HFFc6 (cell line): ENCODE measurements at regions not wholly inside any gene's neighbourhood (a gene's known extent, or its start where the extent isn't known, plus 50 kb on each side); places are given as distances from the start of the nearest gene placed in this dataset.

ENCODE experiments used
- DNase-seq: peaks from one replicate; pipeline ENCODE4 v3.0.0-alpha.2; 2018
- H3K27ac Mint-ChIP-seq: 2 replicates; pipeline ENCODE4 v1.8.0; 2020; ENCODE audit warnings: mild to moderate bottlenecking, mixed read lengths
- H3K27me3 Mint-ChIP-seq: 2 replicates; pipeline ENCODE4 v1.8.0; 2021; ENCODE audit warnings: mild to moderate bottlenecking, moderate library complexity, mixed read lengths; ENCODE audit not compliant: insufficient read depth
- H3K36me3 Mint-ChIP-seq: 2 replicates; pipeline ENCODE4 v1.8.0; 2021; ENCODE audit warnings: low read depth, mixed read lengths
- H3K4me1 Mint-ChIP-seq: 2 replicates; pipeline ENCODE4 v1.8.0; 2020; ENCODE audit warnings: low read depth, mixed read lengths
- H3K4me3 Mint-ChIP-seq: 2 replicates; pipeline ENCODE4 v1.8.0; 2020; ENCODE audit warnings: mild to moderate bottlenecking, moderate library complexity, mixed read lengths
- H3K9me3 Mint-ChIP-seq: 2 replicates; pipeline ENCODE4 v1.8.0; 2020; ENCODE audit warnings: mild to moderate bottlenecking, mixed read lengths
- TF ChIP-seq, protein P1 (sequence below): fragments of 200-600 bp; sonication (generic); IDR thresholded peaks from 2 replicates; pipeline ENCODE4 v1.5.0; 2021; ENCODE audit warnings: antibody characterized with exemption, mild to moderate bottlenecking

- no peak for DNase-seq
- TF ChIP-seq, protein P1, sequence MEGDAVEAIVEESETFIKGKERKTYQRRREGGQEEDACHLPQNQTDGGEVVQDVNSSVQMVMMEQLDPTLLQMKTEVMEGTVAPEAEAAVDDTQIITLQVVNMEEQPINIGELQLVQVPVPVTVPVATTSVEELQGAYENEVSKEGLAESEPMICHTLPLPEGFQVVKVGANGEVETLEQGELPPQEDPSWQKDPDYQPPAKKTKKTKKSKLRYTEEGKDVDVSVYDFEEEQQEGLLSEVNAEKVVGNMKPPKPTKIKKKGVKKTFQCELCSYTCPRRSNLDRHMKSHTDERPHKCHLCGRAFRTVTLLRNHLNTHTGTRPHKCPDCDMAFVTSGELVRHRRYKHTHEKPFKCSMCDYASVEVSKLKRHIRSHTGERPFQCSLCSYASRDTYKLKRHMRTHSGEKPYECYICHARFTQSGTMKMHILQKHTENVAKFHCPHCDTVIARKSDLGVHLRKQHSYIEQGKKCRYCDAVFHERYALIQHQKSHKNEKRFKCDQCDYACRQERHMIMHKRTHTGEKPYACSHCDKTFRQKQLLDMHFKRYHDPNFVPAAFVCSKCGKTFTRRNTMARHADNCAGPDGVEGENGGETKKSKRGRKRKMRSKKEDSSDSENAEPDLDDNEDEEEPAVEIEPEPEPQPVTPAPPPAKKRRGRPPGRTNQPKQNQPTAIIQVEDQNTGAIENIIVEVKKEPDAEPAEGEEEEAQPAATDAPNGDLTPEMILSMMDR = no peak
- H3K27me3 Mint-ChIP-seq = no peaks in the 10 kb centered on the region; the same call in 1 of the 2 replicates
- H3K4me1 Mint-ChIP-seq = no peaks in the 10 kb centered on the region; the same call in 1 of the 2 replicates
- no peaks in the 10 kb centered on the region for H3K36me3 Mint-ChIP-seq
- H3K9me3 Mint-ChIP-seq = no peaks in the 10 kb centered on the region
- no peak overlapping the region for H3K27ac Mint-ChIP-seq
- no peak overlapping the region for H3K4me3 Mint-ChIP-seq
These were observed 405.0 kb downstream of the SHISA9 start for GRCh38 chr16:13306161-13306995.

DNA sequence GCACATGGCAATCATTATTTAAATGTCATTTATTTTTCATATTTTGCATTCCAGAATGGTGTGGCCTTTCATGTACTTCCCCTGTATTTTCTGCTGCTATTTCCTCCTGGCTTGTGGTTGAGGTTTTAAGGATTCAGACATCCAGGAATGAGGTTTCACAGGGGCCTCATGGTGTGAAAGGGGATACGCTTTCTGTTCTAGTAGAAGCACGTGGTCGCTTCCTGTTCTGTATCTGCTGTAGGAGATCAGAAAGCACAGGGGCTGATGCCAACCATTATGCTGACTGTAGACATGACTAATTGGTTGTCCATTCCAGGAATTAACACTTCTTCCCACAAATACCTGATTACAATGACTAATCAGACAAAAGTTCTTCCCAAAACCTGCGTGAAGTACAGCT lies 405.9 kb downstream of the SHISA9 start:
- H3K27ac Mint-ChIP-seq = peak overlapping the region; percentile 75
- no peaks in the 10 kb centered on the region for H3K36me3 Mint-ChIP-seq
- H3K4me1 Mint-ChIP-seq = no peaks in the 10 kb centered on the region; the same call in 1 of the 2 replicates
- peak; percentile 92 for DNase-seq
- H3K9me3 Mint-ChIP-seq = peaks cover 1% of the 10 kb centered on the region; the same call in 1 of the 2 replicates
- no peaks in the 10 kb centered on the region for H3K27me3 Mint-ChIP-seq
- peak overlapping the region; percentile 58 for H3K4me3 Mint-ChIP-seq
- TF ChIP-seq, protein P1 = no peak

GRCh38 chr16:13307851-13308250 lies 406.5 kb downstream of the SHISA9 start:
- no peaks in the 10 kb centered on the region; the same call in 1 of the 2 replicates for H3K4me1 Mint-ChIP-seq
- H3K4me3 Mint-ChIP-seq = peak overlapping the region; percentile 58; the same call in 1 of the 2 replicates
- TF ChIP-seq, protein P1 = no peak
- H3K27ac Mint-ChIP-seq = peak overlapping the region; percentile 75; the same call in 1 of the 2 replicates
- no peaks in the 10 kb centered on the region for H3K36me3 Mint-ChIP-seq
- DNase-seq = peak; percentile 62
- no peaks in the 10 kb centered on the region for H3K27me3 Mint-ChIP-seq
- H3K9me3 Mint-ChIP-seq = peaks cover 3% of the 10 kb centered on the region; the same call in 1 of the 2 replicates

GRCh38 chr16:13312063-13312462 lies 410.7 kb downstream of the SHISA9 start:
- Mint-ChIP-seq H3K9me3 (peaks cover 6% of the 10 kb centered on the region; the same call in 1 of the 2 replicates), H3K4me3 (no peak overlapping the region), H3K36me3 (no peaks in the 10 kb centered on the region), H3K4me1 (no peaks in the 10 kb centered on the region; the same call in 1 of the 2 replicates), H3K27me3 (peaks cover 4% of the 10 kb centered on the region; the same call in 1 of the 2 replicates), H3K27ac (no peak overlapping the region)
- TF ChIP-seq, protein P1 = no peak
- DNase-seq = no peak

DNA sequence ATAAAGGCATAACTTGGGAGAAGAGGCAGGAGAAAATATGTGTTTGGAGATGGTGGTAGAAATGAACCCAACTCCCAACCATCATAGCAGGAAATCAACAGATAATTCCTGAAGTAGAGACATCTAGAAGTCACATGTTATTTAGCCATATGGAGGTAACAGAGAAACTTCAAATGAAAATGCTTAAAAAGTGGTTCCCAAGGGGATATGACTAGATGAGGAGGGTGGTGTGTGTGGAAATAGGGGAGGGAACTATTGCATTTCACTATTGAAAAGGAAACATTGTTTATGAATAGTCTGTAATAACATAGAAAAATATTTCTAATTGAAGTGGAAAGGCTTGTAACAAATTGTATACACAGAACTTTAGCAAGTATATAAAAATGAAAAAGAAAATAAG lies 412.0 kb downstream of the SHISA9 start:
- H3K4me1 Mint-ChIP-seq = no peaks in the 10 kb centered on the region; the same call in 1 of the 2 replicates
- H3K9me3 Mint-ChIP-seq = peaks cover 6% of the 10 kb centered on the region; the same call in 1 of the 2 replicates
- peaks cover 6% of the 10 kb centered on the region; the same call in 1 of the 2 replicates for H3K27me3 Mint-ChIP-seq
- no peaks in the 10 kb centered on the region for H3K36me3 Mint-ChIP-seq
- TF ChIP-seq, protein P1 = no peak
- no peak for DNase-seq
- no peak overlapping the region for H3K27ac Mint-ChIP-seq
- H3K4me3 Mint-ChIP-seq = no peak overlapping the region
